Ovary (tissue), 7 donors: ENCODE measurements at regions not wholly inside any gene's neighbourhood (a gene's known extent, or its start where the extent isn't known, plus 50 kb on each side); places are given as distances from the start of the nearest gene placed in this dataset.

Source experiments
- DNase-seq, 5 donors: peaks; one replicate each; pipeline ENCODE4 v3.0.0-alpha.2; 2019 to 2020
- H3K27ac ChIP-seq, 2 donors: fragments of 200-600 bp; one replicate each; pipeline versions ENCODE4 v1.5.1 to v1.8.0; 2019 to 2022
- H3K27me3 ChIP-seq: fragments of 200-600 bp; one replicate; pipeline ENCODE4 v1.8.0; 2022
- H3K36me3 ChIP-seq: fragments of 200-600 bp; sonication (generic); one replicate; pipeline ENCODE4 v1.5.1; 2019
- H3K4me1 ChIP-seq: one replicate; pipeline ENCODE4 v1.8.1; 2013; ENCODE audit warnings: mild to moderate bottlenecking, moderate library complexity; ENCODE audit not compliant: insufficient read depth
- H3K4me3 ChIP-seq: fragments of 200-600 bp; sonication (generic); one replicate; pipeline ENCODE4 v1.5.1; 2017
- H3K9me3 ChIP-seq, 2 donors: fragments of 200-600 bp in 1 of 2; sonication (generic) in 1 of 2; one replicate each; pipeline versions ENCODE4 v1.5.1 to v1.8.1; 2013 to 2019; ENCODE audit warnings: mild to moderate bottlenecking in 1 of 2, moderate library complexity in 1 of 2
- CTCF ChIP-seq, 3 donors: fragments of 450-650 bp in 2 of 3; fragments of 200-600 bp in 1 of 3; IDR thresholded peaks; one replicate each; pipeline versions ENCODE4 v1.5.1 to v1.8.0; 2016 to 2022; ENCODE audit warnings: antibody characterized with exemption in 3 of 3, mild to moderate bottlenecking in 1 of 3
- EP300 ChIP-seq: sonication (generic); formaldehyde crosslinking; IDR thresholded peaks from one replicate; pipeline ENCODE4 v1.6.1; 2017; ENCODE audit warnings: antibody characterized with exemption
- POLR2A ChIP-seq: fragments of 450-650 bp; IDR thresholded peaks from one replicate; pipeline ENCODE4 v1.6.1; 2017; ENCODE audit warnings: antibody characterized with exemption, mild to moderate bottlenecking, moderate library complexity
- WGBS, 3 donors: extraction: QIAGEN DNeasy Blood & Tissue Kit in 1 of 3; methylation state at CpG; one replicate each; pipeline versions ENCODE4 v1.1.5 to v1.1.7; 2013 to 2017; 5-methylcytosine and 5-hydroxymethylcytosine counted together
- intact Hi-C, 4 donors: fragments of 100-400 bp; cut with DNase I; formaldehyde crosslinking; loops; one replicate each; pipeline versions ENCODE4 v1.11.0 to v1.15.1; 2022 to 2023
- donor health status: DM: no; HTN: no; CAD: no; lungs with moderate emphysema.
- donor health status: DM: no; HTN: no; CAD: no.
- donor health status: Bipolar disorder and iron deficiency.
- donor health status: DM: no; HTN: no; CAD: no.
- donor health status: DM: yes; HTN: yes; CAD: no.

GRCh38 chr14:101504096-101504948 is 57.0 kb upstream of the DIO3 start:
- no peaks in the 10 kb centered on the region for H3K27me3 ChIP-seq
- H3K27ac ChIP-seq, result no peak overlapping the region
- H3K4me1 ChIP-seq, result peaks cover 2% of the 10 kb centered on the region
- no peaks in the 10 kb centered on the region for H3K9me3 ChIP-seq
- TF ChIP-seq CTCF (IDR thresholded peaks at IDR 0.05) (no peak), EP300 (no peak), POLR2A (no peak)
- no peak overlapping the region for H3K4me3 ChIP-seq
- no peaks in the 10 kb centered on the region for H3K36me3 ChIP-seq
- peak; percentile 8 to 28 (median 15) for DNase-seq
- intact Hi-C loops, result no loop called here
- 86 to 92% (median 89%) methylated on average over 31 to 32 of the region's 32 CpGs for WGBS, 3 donors

- 87 to 90% (median 89%) methylated on average over 20 of the region's 20 CpGs for WGBS, 3 donors
- DNase-seq, result peak; percentile 7 to 35 (median 19)
- TF ChIP-seq CTCF (IDR thresholded peaks at IDR 0.05), result no peak
- TF ChIP-seq POLR2A, result no peak
- no peak for TF ChIP-seq EP300
These were observed 55.9 kb upstream of the DIO3 start for GRCh38 chr14:101505236-101505970.

GRCh38 chr14:101506211-101506925 is 54.9 kb upstream of the DIO3 start:
- intact Hi-C loops, result no loop called here
- no peak overlapping the region for H3K27ac ChIP-seq
- WGBS, 3 donors, result 73 to 78% (median 78%) methylated on average over 13 of the region's 13 CpGs
- peaks cover 1% of the 10 kb centered on the region for H3K4me1 ChIP-seq
- DNase-seq, result peak; percentile 4 to 25 (median 17)
- no peaks in the 10 kb centered on the region for H3K36me3 ChIP-seq
- no peaks in the 10 kb centered on the region for H3K9me3 ChIP-seq
- TF ChIP-seq POLR2A, result no peak
- no peak for TF ChIP-seq EP300
- no peak for TF ChIP-seq CTCF (IDR thresholded peaks at IDR 0.05)
- no peak overlapping the region for H3K4me3 ChIP-seq
- H3K27me3 ChIP-seq, result no peaks in the 10 kb centered on the region

More at GRCh38 chr14:101505236-101505970, 55.9 kb upstream of the DIO3 start:
- intact Hi-C loops, result no loop called here
- H3K4me3 ChIP-seq, result no peak overlapping the region
- H3K36me3 ChIP-seq, result no peaks in the 10 kb centered on the region
- no peaks in the 10 kb centered on the region for H3K27me3 ChIP-seq
- no peaks in the 10 kb centered on the region for H3K9me3 ChIP-seq
- no peak overlapping the region for H3K27ac ChIP-seq
- peaks cover 1% of the 10 kb centered on the region for H3K4me1 ChIP-seq
